RWPE2 (cell line): ENCODE measurements at regions not wholly inside any gene's neighbourhood (a gene's known extent, or its start where the extent isn't known, plus 50 kb on each side); places are given as distances from the start of the nearest gene placed in this dataset.

Source experiments
- ATAC-seq: fragments of 200-7000 bp; cut with Tn5 transposase; 3 replicates; pipeline ENCODE4 v1.9.1; 2021; ENCODE audit warnings: low read depth
- DNase-seq: peaks from one replicate; pipeline ENCODE4 v3.0.0-alpha.2; 2020; ENCODE audit warnings: low spot score
- H3K27ac ChIP-seq: fragments of 450-650 bp; 2 replicates; pipeline ENCODE4 v1.5.1; 2017; ENCODE audit warnings: mild to moderate bottlenecking; ENCODE audit not compliant: poor library complexity, severe bottlenecking
- H3K27me3 ChIP-seq: fragments of 250-450 bp; sonication (Bioruptor Pico); 2 replicates; pipeline ENCODE4 v1.5.1; 2021; ENCODE audit warnings: mild to moderate bottlenecking, moderate library complexity; ENCODE audit not compliant: insufficient read depth, poor library complexity, severe bottlenecking
- H3K36me3 ChIP-seq: fragments of 250-450 bp; sonication (Bioruptor Pico); 2 replicates; pipeline ENCODE4 v1.5.1; 2020; ENCODE audit warnings: low read depth, mild to moderate bottlenecking, moderate library complexity
- H3K4me1 ChIP-seq: fragments of 250-450 bp; sonication (Bioruptor Pico); 2 replicates; pipeline ENCODE4 v1.5.1; 2021; ENCODE audit warnings: mild to moderate bottlenecking, moderate library complexity; ENCODE audit not compliant: insufficient read depth, poor library complexity, severe bottlenecking
- H3K4me3 ChIP-seq: fragments of 250-450 bp; sonication (Bioruptor Pico); 2 replicates; pipeline ENCODE4 v1.5.1; 2021; ENCODE audit warnings: mild to moderate bottlenecking, moderate library complexity; ENCODE audit not compliant: severe bottlenecking
- H3K9me3 ChIP-seq: fragments of 250-450 bp; sonication (Bioruptor Pico); 2 replicates; pipeline ENCODE4 v1.5.1; 2021; ENCODE audit warnings: mild to moderate bottlenecking, moderate library complexity; ENCODE audit not compliant: severe bottlenecking
- CTCF ChIP-seq: fragments of 450-650 bp; IDR thresholded peaks from one replicate; pipeline ENCODE4 v1.5.1; 2017; ENCODE audit warnings: mild to moderate bottlenecking, moderate library complexity; ENCODE audit not compliant: poor library complexity, severe bottlenecking

GRCh38 chr1:80402625-80403024, 1396.1 kb upstream of the ADGRL4 start:
- no peaks in the 10 kb centered on the region for H3K4me1 ChIP-seq
- H3K36me3 ChIP-seq: no peaks in the 10 kb centered on the region
- no peak overlapping the region for H3K27ac ChIP-seq
- no peak for DNase-seq
- H3K27me3 ChIP-seq: no peaks in the 10 kb centered on the region
- H3K9me3 ChIP-seq: no peaks in the 10 kb centered on the region
- no peak for ATAC-seq
- no peak for TF ChIP-seq CTCF
- no peak overlapping the region for H3K4me3 ChIP-seq

DNA sequence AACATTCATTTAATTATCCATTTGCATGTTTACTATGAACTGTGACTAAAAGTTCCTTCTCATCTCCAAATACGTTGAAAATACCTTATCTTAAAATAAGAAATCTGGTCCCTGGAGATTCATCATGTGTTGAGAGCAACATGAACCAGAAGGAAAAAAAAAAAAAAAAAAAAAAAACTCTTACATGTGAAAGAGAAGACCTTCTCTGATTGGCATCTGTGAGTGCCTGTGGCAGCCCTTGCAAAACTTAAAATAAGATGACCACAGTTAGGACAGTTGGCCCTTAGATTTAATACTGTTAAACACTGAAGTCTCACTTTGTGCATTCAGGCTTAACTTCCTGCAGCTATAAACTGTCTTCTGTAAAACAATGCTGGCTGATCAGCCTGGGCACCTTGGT, 1395.2 kb upstream of the ADGRL4 start:
- Histone ChIP-seq H3K4me3 (no peak overlapping the region), H3K27me3 (no peaks in the 10 kb centered on the region), H3K36me3 (no peaks in the 10 kb centered on the region), H3K4me1 (no peaks in the 10 kb centered on the region), H3K9me3 (no peaks in the 10 kb centered on the region), H3K27ac (no peak overlapping the region)
- ATAC-seq: no peak
- DNase-seq: no peak
- no peak for TF ChIP-seq CTCF

GRCh38 chr1:80392529-80392928, 1386.0 kb upstream of the ADGRL4 start:
- TF ChIP-seq CTCF: no peak
- no peaks in the 10 kb centered on the region for H3K27me3 ChIP-seq
- H3K36me3 ChIP-seq: no peaks in the 10 kb centered on the region
- DNase-seq (no peak), ATAC-seq (peak; percentile 100)
- no peak overlapping the region for H3K4me3 ChIP-seq
- peaks cover 13% of the 10 kb centered on the region for H3K4me1 ChIP-seq
- peaks cover 4% of the 10 kb centered on the region for H3K9me3 ChIP-seq
- H3K27ac ChIP-seq: peak overlapping the region; percentile 62

DNA sequence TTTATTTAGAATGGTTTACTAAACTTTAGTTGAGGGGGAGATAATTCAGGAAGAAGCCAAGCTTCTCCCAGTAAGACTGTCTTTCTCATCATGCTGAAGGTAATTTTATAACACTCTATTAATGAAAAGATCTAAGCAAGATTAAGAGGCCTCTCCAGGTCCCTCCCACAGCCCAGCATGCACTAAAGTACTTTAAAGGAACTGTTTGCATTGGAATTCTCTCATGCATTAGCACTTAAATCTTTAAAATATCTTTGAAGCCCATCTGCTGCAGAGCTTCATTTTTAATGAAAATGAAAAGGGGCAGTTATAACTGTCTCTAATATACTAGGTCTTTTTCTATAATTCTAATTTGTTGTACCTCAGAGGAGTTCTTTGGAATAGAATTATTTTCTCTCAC, 1379.1 kb upstream of the ADGRL4 start:
- no peak for TF ChIP-seq CTCF
- Histone ChIP-seq H3K27ac (no peak overlapping the region), H3K27me3 (no peaks in the 10 kb centered on the region), H3K4me1 (peaks cover 6% of the 10 kb centered on the region), H3K36me3 (no peaks in the 10 kb centered on the region), H3K9me3 (peaks cover 4% of the 10 kb centered on the region), H3K4me3 (no peak overlapping the region)
- DNase-seq (no peak), ATAC-seq (no peak)

- no peak for TF ChIP-seq CTCF
- DNase-seq: no peak
- peaks cover 4% of the 10 kb centered on the region for H3K9me3 ChIP-seq
- H3K27ac ChIP-seq: no peak overlapping the region
- H3K4me3 ChIP-seq: no peak overlapping the region
- H3K27me3 ChIP-seq: no peaks in the 10 kb centered on the region
- no peaks in the 10 kb centered on the region for H3K36me3 ChIP-seq
- H3K4me1 ChIP-seq: peaks cover 6% of the 10 kb centered on the region
- ATAC-seq: no peak
These were observed 1378.4 kb upstream of the ADGRL4 start for GRCh38 chr1:80384959-80385358.
